ENCODE measurements at regions not wholly inside any gene's neighbourhood (a gene's known extent, or its start where the extent isn't known, plus 50 kb on each side); places are given as distances from the start of the nearest gene placed in this dataset.

DNA sequence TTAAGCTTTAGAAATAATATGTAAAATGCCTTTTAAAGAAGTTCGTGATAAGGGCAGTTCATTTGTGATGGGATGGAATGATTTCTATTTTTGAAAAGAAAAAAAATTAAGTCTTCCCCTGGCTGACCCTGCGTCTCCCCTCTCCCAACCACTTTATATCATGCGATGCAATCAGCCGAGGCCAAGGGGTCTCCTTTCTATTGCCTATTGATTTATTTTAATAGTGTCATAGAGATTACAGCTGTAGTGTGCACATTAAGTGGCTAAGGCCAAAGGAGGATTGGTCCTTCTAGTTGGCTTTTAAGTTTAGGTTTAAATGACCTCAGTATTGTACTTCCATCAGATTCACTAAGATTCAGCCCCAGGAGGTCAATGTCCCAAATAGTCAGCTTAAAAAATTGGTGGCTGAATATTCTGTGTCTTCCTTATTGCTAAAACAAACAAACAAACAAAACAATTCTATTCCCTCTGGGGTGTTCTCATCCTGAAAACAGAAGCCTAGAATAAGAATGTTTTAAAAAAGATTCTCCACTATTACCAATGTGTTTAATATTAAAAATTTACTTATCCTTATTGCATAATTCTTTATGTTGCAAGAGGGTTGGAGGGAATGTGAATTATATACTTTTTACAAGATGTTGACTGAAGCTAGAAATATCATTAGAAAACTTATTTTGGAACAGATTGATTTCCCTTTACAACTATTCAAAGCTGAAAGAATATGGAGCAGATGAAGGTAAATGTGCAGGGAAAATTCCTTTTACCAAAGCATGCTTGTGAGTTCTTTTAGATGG lies 359.1 kb downstream of the SAMD5 start:
- no peak for DNase-seq (ENCODE audit: low spot score)

DNA sequence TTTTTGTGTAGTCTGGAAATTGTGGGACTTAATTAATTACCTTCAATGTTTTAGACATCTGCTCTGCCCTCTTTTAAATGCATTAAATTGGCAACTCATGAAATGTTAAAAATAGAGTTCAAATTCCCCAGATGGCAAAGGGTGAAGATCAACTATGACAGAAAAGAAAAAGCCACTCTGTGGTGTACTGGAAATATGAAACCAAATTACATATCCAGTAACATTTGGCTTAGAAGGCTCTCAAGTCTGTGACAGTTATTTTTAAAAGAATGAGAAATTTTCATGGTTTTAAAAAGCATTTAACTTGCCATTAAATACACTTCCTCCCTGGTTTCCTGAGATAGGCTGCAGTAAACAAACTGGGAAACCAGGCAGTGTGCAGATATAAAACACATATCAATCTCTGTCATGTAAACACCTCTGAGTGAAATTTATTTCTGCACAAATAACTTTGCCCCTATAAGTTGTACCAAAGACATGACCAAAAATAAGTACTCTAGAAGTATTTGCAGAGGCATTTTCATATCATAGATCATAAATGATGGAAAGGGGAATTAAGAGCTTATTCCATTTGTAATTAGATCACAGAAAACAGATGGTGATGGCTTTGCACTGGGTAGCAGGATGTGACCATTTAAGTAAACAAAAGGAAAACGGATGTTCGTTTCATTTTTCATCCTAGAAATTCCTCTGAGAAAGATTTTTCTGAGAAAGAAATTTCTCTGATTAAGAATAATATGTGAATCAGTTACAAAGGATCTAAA lies 360.1 kb downstream of the SAMD5 start:
- no peak for DNase-seq (ENCODE audit: low spot score)

GRCh38 chr6:147869201-147869600 lies 360.7 kb downstream of the SAMD5 start:
- no peak for DNase-seq (ENCODE audit: low spot score)

DNA sequence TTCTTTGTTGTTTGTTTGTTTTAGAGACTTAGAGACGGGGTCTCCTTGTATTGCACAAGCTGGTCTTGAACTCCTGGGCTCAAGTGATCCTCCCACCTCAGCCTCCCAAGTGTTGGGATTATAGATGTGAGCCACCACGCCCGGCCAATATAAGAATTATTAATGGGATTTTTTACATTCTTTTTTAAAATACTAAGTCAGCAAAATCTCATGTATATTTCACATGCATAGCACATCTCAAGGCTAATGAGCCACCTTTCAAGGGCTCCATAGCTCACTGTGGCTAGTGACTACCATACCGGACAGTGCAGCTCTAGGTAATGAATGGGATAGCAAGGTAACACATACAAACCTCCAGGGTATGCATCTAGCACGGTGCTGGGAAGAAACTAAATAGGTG lies 361.4 kb downstream of the SAMD5 start:
- no peak for DNase-seq (ENCODE audit: low spot score)

DNA sequence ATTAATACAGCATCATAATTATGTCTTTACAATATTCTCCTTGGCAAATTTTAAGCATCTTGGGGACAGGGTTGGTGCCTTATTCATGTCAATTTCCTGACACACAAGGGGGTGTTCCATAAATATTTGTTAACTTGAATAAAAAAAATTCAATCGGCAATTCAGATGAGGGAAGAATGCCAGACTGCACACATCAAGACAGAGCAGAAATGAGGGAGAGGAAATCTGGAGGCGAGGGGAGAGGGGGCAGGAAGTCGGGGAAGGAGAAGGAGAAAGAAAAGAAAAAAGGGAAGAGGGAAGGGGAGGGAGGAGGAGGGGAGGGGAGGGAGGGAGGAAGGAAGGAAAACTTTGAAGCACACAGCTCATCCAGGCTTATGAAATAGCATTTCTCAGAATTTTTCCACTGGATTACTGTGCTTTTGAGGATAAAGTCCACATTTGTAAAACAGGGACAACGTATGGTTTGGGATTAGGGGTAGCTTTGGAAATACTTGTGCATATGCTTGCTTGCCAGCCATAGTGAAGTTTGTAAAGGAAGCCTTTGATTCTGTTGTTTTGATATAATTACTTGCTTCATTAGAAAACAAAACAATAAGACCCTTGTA lies 362.1 kb downstream of the SAMD5 start:
- no peak for DNase-seq (ENCODE audit: low spot score)

GRCh38 chr6:147872002-147872401 lies 363.5 kb downstream of the SAMD5 start:
- no peak for DNase-seq (ENCODE audit: low spot score)

- no peak for DNase-seq (ENCODE audit: low spot score)
Measured at GRCh38 chr6:147873816-147874215, 365.3 kb downstream of the SAMD5 start.

GRCh38 chr6:147874322-147874721 lies 365.8 kb downstream of the SAMD5 start:
- no peak for DNase-seq (ENCODE audit: low spot score)

DNA sequence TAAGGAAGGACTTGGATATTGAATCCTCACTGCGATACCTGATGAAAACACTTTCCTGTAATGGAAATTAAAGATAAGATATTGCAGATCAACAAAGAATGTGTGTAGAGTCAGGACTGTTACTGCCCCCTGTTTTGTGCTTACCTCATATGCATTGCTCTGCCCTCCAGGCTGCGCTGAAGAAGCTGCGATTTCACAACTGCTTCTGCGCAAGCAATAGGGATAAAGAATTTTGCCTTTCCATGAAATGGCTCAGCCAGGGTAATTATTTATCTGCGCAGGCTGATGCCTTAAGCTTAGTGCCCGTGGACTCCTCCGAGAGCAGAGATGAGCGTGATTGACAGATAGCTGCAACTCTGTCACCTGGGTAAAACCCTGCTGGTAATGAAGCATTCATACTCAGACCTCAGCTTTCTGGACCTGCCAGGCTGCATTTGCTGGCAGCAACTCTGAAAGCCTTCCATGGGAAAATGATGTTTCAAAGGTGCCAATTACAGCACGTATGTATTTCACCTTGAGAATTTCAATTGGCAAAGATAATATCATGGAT lies 370.6 kb downstream of the SAMD5 start:
- no peak for DNase-seq (ENCODE audit: low spot score)

DNA sequence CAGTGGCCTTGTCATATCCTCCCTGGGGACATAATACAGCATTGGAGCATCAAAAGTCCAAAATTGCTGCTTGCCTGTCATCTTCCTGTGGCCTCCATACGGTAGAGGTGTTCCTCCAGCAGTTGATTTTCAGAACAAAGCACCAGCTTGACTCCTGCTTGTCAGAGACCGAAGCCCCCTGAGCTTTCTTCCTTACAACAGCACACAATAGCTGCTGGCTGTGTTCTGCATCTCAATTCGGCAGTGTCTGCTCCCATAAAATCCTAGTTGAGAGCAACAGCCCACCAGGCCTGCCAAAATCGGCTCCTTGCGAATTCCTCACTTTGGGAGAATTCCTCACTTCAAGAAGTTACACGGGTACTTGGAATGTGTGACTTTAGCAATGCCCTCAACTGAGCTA lies 372.9 kb downstream of the SAMD5 start:
- DNase-seq (ENCODE audit: low spot score) = no peak

GRCh38 chr6:147888374-147888773 lies 379.9 kb downstream of the SAMD5 start:
- no peak for DNase-seq (ENCODE audit: low spot score)

DNA sequence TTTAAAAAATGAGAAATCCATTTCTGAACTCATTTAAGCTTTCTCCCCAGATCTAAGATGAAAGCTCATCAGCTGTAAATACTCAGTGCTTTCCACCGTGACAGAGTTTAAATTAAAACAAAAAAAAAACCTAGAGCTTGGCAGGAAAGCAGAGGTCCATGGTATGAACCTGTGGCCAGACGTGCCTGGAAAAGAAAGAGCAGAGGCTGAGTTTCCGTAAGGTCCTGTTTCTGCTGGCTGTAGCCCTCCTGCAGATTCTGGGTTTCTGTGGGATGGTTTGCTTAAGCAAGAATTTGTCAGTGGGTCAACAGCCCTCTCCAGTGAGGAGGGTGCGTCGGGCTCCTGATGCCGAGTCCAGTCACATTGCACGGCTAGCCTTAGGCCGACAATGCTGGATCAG lies 383.2 kb downstream of the SAMD5 start:
- DNase-seq (ENCODE audit: low spot score) = no peak

DNA sequence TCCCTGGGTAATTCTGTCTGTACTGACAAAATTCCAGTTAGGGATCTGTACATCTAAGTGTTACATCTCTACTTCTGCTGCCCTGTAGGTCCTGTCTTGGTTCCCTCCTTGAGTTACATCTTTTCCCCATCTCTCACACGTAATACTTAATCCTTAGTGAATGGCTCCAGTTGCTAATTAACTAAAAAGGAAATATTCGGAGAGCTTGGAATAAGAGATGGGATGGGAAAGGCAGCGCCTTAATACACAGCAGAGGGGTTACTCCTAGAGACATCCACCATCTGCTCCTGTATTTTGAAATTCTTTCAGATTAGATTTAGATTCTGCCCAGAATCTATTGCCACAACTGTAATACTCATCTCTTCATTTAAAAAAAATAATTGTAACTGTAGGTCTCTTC lies 384.0 kb downstream of the SAMD5 start:
- no peak for DNase-seq (ENCODE audit: low spot score)

- DNase-seq (ENCODE audit: low spot score) = no peak
Measured at GRCh38 chr6:147895272-147895671, 386.8 kb downstream of the SAMD5 start.

GRCh38 chr6:147900247-147900830 lies 391.8 kb downstream of the SAMD5 start:
- no peak for DNase-seq (ENCODE audit: low spot score)

DNA sequence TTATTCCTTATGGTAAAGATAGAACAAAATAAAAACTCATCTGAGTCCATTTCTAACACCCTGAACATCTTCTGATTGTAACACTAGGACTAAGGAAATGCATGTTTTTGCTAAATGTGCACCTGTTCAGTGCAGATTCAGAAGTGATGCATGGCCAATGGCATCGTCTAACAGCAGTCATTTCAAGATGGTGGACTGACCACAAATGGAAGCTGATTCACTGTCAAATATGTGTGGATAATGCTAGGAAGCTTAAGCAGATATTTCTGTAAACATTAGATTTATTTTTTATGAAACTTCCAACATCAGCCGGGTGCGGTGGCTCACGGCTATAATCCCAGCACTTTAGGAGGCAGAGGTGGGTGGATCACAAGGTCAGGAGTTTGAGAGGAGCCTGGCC lies 394.8 kb downstream of the SAMD5 start:
- no peak for DNase-seq (ENCODE audit: low spot score)

GRCh38 chr6:147903931-147904330 lies 395.4 kb downstream of the SAMD5 start:
- DNase-seq (ENCODE audit: low spot score) = no peak

GRCh38 chr6:147904416-147904815 lies 395.9 kb downstream of the SAMD5 start:
- DNase-seq (ENCODE audit: low spot score) = no peak

GRCh38 chr6:147905711-147906110 lies 397.2 kb downstream of the SAMD5 start:
- no peak for DNase-seq (ENCODE audit: low spot score)

GRCh38 chr6:147906361-147906760 lies 397.9 kb downstream of the SAMD5 start:
- DNase-seq (ENCODE audit: low spot score) = no peak

GRCh38 chr6:147909640-147910039 lies 401.1 kb downstream of the SAMD5 start:
- DNase-seq (ENCODE audit: low spot score) = no peak

DNA sequence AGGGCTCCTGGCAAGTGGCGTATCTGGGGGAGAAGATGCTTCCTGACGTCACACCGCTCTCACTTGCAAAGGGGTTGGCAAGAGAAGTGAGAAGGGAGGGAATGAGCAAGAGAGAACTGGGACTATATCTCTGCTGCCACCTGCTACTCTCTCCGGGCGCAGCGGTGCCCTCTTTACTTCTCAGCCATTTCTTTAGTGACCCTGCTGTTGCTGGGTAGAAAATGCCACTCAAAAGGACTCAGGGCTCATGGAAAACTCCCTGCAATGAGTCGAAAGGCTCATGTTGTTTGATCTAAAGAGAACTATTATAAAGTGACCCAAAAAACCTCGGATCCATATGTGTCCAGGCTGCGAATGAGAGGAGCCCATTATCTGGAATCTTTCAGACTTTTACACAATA lies 401.8 kb downstream of the SAMD5 start:
- no peak for DNase-seq (ENCODE audit: low spot score)

- no peak for DNase-seq (ENCODE audit: low spot score)
Measured at GRCh38 chr6:147911057-147911456, 402.6 kb downstream of the SAMD5 start.

All from LoVo (cell line).